Fibroblast of the aortic adventitia (primary cell): ENCODE measurements at regions not wholly inside any gene's neighbourhood (a gene's known extent, or its start where the extent isn't known, plus 50 kb on each side); places are given as distances from the start of the nearest gene placed in this dataset.
"Not testable (repeated sequence)": the region's sequence is repeated elsewhere in the genome, so short reads cannot be mapped to it uniquely, and the experiment has no call there.

Experiments
- DNase-seq: peaks from one replicate; pipeline ENCODE4 v3.0.0-alpha.2; 2010; ENCODE audit warnings: low read depth
- H3K4me3 ChIP-seq: 2 replicates; pipeline ENCODE4 v1.5.1; 2011; ENCODE audit warnings: low read depth, mild to moderate bottlenecking, control low read depth, low read length, moderate library complexity
- TF ChIP-seq, protein P1 (sequence below): IDR thresholded peaks from 2 replicates; pipeline ENCODE4 v1.5.1; 2011; ENCODE audit warnings: mild to moderate bottlenecking, low read length, control low read depth, inconsistent platforms; ENCODE audit not compliant: insufficient read depth

- no peak overlapping the region for H3K4me3 ChIP-seq
- peak; percentile 45 for DNase-seq
- TF ChIP-seq, protein P1, sequence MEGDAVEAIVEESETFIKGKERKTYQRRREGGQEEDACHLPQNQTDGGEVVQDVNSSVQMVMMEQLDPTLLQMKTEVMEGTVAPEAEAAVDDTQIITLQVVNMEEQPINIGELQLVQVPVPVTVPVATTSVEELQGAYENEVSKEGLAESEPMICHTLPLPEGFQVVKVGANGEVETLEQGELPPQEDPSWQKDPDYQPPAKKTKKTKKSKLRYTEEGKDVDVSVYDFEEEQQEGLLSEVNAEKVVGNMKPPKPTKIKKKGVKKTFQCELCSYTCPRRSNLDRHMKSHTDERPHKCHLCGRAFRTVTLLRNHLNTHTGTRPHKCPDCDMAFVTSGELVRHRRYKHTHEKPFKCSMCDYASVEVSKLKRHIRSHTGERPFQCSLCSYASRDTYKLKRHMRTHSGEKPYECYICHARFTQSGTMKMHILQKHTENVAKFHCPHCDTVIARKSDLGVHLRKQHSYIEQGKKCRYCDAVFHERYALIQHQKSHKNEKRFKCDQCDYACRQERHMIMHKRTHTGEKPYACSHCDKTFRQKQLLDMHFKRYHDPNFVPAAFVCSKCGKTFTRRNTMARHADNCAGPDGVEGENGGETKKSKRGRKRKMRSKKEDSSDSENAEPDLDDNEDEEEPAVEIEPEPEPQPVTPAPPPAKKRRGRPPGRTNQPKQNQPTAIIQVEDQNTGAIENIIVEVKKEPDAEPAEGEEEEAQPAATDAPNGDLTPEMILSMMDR, result no peak
Observed at GRCh38 chr7:115293628-115294240, 371.8 kb downstream of the MDFIC start.

- H3K4me3 ChIP-seq, result no peak overlapping the region
- TF ChIP-seq, protein P1, result no peak
- peak; percentile 53 for DNase-seq
Observed at GRCh38 chr7:115292381-115292780, 370.5 kb downstream of the MDFIC start.

- H3K4me3 ChIP-seq, result no peak overlapping the region
- peak; percentile 56 for DNase-seq
- TF ChIP-seq, protein P1, result no peak
Observed at GRCh38 chr7:115289971-115290370, 368.1 kb downstream of the MDFIC start.

DNA sequence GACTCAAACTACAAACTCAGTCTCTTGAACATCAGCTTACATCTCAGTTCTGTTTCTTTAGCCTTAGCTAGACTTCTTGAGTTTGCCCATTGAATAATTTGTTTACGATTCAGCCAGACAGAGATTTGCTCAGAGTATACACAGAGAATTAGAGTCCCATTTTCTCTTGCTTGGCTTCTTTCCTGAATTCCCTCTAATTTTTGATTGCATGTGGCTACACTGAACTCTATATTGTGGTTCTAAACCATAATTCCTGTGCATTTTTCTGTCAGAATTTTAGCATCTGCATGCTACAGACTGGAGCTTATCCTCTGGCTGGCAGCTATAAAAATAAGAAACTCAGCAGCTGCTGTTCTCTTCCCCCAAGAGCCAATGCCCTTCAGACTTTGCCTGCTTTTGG lies 354.9 kb downstream of the MDFIC start:
- TF ChIP-seq, protein P1, result no peak
- no peak for DNase-seq
- no peak overlapping the region for H3K4me3 ChIP-seq

DNA sequence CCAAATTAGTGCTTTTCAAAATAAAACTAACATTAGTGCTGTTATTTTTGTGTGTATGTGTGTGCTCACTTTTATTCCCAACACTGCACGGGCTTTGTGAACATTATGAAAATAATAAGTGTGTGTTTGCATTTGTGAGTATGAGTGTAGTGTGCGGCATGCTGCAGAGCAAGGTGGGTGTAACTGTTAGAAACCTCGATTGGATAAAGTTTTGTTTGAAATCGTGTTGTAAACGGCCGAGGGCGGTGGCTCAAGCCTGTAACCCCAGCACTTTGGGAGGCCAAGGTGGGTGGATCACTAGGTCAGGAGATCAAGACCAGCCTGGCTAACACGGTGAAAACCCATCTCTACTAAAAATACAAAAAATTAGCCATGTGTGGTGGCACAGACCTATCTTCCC lies 352.0 kb downstream of the MDFIC start:
- not testable (repeated sequence) for DNase-seq, H3K4me3 ChIP-seq

DNA sequence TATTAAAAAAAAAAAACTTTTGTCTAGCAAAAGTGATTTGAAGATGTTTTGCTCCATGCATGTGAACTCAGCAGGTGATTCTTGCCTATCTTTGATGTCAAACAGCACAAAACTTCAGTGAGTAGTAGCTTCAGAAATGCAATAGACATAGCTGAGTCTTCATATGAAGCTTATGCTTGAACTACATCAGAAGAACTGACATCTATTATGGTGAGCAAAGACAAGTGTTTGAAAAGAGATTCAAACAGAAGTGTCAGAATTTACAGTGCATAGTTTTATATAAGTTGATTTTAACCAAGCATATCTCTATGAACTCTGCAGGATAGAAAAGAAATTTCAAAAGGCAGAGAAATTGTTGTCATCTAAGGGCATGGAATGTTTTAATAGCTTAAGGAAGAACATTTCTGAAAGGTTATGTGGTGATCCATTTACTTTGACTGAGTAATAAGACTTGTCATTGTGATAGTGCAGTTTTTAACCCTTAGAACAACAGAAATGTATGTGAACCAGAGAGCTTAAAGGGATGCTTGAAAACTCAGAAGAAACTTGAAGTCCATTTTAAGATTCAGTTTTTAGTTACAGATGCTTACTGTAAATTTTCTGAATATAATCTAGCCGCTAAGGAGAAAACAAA lies 351.4 kb downstream of the MDFIC start:
- TF ChIP-seq, protein P1, result no peak
- no peak overlapping the region for H3K4me3 ChIP-seq
- no peak for DNase-seq

DNA sequence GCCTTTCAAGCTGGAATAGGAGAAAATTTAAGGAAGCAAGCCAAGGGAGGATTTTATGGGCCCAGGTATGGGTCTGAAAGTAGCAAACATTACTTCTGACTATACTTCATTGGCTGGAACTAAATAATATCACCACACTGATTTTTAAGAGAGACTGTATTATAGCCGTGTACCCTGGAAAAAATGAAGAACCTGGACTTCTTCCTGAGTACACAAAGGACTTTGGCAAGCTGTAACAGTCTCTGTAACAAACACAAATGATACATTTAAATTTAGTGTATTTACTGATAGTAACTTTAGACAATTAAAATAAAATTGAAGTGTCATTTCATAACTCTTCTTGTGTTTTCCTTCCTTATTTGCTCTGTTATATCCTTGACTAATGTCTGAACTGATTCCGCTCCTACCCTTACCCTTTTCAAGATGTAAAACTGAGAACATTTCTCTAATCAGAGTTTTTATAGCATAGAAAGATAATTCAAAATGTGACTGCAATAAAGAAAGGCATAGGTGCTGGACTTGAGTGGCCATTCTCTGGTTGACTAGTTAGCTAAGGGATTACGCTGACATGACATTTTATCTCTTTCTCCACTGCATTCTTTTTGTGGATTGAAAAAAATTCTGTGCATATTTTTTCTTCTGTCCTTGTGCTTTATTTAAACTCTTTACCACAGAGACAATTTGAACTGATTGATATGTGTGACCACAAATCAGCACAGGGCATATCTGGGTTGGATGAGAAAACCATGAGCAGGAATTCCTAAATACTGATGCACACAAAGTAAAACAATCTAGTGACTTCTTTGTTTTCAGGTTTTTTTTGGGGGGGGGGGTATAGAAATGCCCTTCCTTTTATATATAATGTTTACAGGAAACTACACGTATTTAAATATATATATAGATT lies 349.7 kb downstream of the MDFIC start:
- TF ChIP-seq, protein P1, result no peak
- peak; percentile 57 for DNase-seq
- H3K4me3 ChIP-seq, result no peak overlapping the region
